Tibial artery (tissue), 4 donors: ENCODE measurements at regions not wholly inside any gene's neighbourhood (a gene's known extent, or its start where the extent isn't known, plus 50 kb on each side); places are given as distances from the start of the nearest gene placed in this dataset.
A peak's percentile ranks its signal among the peaks of the same experiment; 100 is the strongest.

ENCODE experiments used
- DNase-seq, 2 donors: peaks; one replicate each; pipeline ENCODE4 v3.0.0-alpha.2; 2019
- H3K27ac ChIP-seq, 2 donors: fragments of 200-600 bp; sonication (generic) in 1 of 2; 1 replicate in 1 of 2; 2 replicates in 1 of 2; pipeline ENCODE4 v1.5.1; 2018 to 2019; ENCODE audit warnings: mild to moderate bottlenecking in 1 of 2
- H3K27me3 ChIP-seq, 2 donors: fragments of 200-600 bp; sonication (generic) in 1 of 2; one replicate each; pipeline versions ENCODE4 v1.5.1 to v1.6.0; 2016 to 2019
- H3K36me3 ChIP-seq, 3 donors: fragments of 200-600 bp; sonication (generic) in 2 of 3; one replicate each; pipeline ENCODE4 v1.5.1; 2016 to 2019; ENCODE audit warnings: mild to moderate bottlenecking in 2 of 3
- H3K4me1 ChIP-seq, 4 donors: fragments of 200-600 bp; sonication (generic) in 2 of 4; 1 replicate in 3 of 4; 2 replicates in 1 of 4; pipeline ENCODE4 v1.5.1; 2016 to 2019
- H3K4me3 ChIP-seq, 2 donors: fragments of 200-600 bp; sonication (generic) in 1 of 2; 1 replicate in 1 of 2; 2 replicates in 1 of 2; pipeline ENCODE4 v1.5.1; 2018 to 2019; ENCODE audit warnings: mild to moderate bottlenecking in 2 of 2
- H3K9me3 ChIP-seq, 3 donors: fragments of 200-600 bp; sonication (generic) in 1 of 3; one replicate each; pipeline ENCODE4 v1.5.1; 2016 to 2019
- intact Hi-C: fragments of 100-400 bp; cut with DNase I; formaldehyde crosslinking; loops from one replicate; pipeline ENCODE4 v1.15.0; 2023; ENCODE audit warnings: low total_unique reads
- TF ChIP-seq, protein P1 (sequence below), 2 experiments: fragments of 200-600 bp in 1 of 2; fragments of 450-650 bp in 1 of 2; IDR thresholded peaks; one replicate each; pipeline ENCODE4 v1.5.1; 2017 to 2019; ENCODE audit warnings: antibody characterized with exemption in 2 of 2, mild to moderate bottlenecking in 1 of 2, moderate library complexity in 1 of 2

DNA sequence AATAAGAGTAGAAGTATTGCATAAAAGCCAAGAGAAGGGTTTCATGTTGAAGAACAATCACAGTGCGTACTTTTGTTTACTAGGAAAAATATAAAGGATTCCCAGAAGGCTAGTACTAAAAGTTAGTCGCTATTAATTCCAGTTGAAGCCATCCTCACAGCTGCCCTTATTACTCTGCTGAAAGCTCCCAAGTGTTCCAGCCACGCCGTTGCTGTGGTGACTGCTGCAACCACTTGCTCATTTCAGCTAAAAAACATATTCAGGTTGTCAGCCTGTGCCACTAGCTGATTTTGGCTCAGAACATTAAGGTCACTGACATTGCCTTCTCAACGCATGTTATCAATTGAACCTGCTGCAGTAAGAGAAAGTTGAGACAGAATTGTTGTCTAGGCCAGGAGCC lies 87.1 kb upstream of the FNDC3A start:
- TF ChIP-seq, protein P1, sequence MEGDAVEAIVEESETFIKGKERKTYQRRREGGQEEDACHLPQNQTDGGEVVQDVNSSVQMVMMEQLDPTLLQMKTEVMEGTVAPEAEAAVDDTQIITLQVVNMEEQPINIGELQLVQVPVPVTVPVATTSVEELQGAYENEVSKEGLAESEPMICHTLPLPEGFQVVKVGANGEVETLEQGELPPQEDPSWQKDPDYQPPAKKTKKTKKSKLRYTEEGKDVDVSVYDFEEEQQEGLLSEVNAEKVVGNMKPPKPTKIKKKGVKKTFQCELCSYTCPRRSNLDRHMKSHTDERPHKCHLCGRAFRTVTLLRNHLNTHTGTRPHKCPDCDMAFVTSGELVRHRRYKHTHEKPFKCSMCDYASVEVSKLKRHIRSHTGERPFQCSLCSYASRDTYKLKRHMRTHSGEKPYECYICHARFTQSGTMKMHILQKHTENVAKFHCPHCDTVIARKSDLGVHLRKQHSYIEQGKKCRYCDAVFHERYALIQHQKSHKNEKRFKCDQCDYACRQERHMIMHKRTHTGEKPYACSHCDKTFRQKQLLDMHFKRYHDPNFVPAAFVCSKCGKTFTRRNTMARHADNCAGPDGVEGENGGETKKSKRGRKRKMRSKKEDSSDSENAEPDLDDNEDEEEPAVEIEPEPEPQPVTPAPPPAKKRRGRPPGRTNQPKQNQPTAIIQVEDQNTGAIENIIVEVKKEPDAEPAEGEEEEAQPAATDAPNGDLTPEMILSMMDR (IDR thresholded peaks at IDR 0.05) = no peak
- H3K9me3 ChIP-seq = no peaks in the 10 kb centered on the region
- H3K27ac ChIP-seq = no peak overlapping the region
- intact Hi-C loops = no loop called here
- no peak overlapping the region for H3K4me3 ChIP-seq
- no peak for DNase-seq
- peaks cover 0 to 36% (median 13%) of the 10 kb centered on the region in 4 donors for H3K4me1 ChIP-seq
- H3K27me3 ChIP-seq = no peaks in the 10 kb centered on the region
- no peaks in the 10 kb centered on the region for H3K36me3 ChIP-seq

DNA sequence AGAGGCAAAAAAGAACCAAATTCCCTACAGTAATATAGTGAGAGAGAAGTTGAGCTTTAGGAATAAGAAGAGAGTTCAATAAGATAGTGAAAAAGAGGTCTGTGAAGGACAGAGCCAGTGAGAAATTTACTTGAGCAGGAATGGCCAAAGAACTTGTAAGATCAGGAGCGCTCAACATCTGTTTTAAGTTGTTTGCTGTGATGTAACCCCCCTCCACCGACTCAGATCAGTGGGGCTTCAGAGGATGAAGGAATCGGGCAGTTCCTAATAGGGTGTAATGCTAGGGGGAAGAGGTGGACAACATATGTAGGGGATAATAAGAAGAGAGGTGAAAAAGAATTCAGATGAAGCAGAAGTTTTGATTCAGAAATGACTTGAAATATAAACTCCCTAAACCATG lies 85.3 kb upstream of the FNDC3A start:
- no peak overlapping the region for H3K4me3 ChIP-seq
- TF ChIP-seq, protein P1 (IDR thresholded peaks at IDR 0.05) = no peak
- no peak for DNase-seq
- intact Hi-C loops = no loop called here
- no peaks in the 10 kb centered on the region for H3K27me3 ChIP-seq
- H3K4me1 ChIP-seq = peaks cover 0 to 20% (median 5%) of the 10 kb centered on the region in 4 donors
- H3K9me3 ChIP-seq = no peaks in the 10 kb centered on the region
- no peaks in the 10 kb centered on the region for H3K36me3 ChIP-seq
- H3K27ac ChIP-seq = no peak overlapping the region

DNA sequence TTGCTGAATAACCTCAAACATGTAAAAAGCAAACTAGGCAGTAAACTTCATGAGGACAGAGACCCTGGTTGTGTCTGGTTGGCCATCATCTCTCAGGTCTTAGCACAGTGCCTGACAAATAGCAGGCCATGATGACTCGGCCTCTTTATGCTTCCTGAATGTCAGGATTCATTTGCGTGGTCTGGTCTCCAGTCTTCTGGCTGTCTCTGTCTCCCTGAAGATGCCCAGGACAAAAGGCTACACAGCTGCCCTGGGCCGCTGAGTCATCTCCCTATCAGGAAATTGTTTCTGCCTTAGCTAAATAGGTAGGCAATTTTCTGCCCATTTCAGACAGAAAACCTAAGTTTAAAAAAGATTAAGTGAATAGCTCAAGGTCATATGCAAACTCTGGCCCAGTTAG lies 84.1 kb upstream of the FNDC3A start:
- DNase-seq = no peak
- Histone ChIP-seq H3K4me3 (no peak overlapping the region), H3K9me3 (no peaks in the 10 kb centered on the region), H3K27me3 (no peaks in the 10 kb centered on the region), H3K4me1 (peaks cover 0 to 20% (median 5%) of the 10 kb centered on the region in 4 donors), H3K36me3 (no peaks in the 10 kb centered on the region), H3K27ac (peak overlapping the region; percentile 15 to 52)
- intact Hi-C loops = no loop called here
- TF ChIP-seq, protein P1 (IDR thresholded peaks at IDR 0.05) = no peak

DNA sequence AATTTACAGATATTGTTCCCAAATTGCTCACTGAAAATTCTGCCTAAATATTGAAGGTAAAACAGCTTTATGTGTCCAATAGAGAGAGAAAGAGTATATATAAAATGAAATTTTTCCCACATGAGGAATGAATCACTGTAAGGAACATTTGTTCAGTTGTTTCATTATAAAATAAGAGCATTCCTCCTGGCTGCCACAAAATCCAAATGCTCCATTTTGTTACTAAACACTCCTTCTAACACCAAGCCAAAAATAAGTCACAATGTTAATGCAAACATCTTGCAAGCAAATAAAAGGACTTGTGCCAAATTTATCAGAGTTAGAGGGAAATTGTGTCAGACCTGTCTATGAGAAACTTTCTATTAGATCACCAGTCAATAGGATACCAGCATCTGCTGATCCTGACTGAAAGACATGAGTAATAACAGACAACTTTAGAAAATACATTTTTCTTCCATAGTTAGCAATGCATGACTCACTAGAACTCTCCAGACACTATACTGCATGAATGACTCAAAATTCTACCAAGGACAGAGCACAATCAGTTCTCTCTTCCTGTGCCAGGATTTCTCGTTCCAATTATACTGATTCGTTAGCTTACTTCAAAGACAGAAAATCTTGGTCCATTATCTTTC lies 83.5 kb upstream of the FNDC3A start:
- DNase-seq = no peak

DNA sequence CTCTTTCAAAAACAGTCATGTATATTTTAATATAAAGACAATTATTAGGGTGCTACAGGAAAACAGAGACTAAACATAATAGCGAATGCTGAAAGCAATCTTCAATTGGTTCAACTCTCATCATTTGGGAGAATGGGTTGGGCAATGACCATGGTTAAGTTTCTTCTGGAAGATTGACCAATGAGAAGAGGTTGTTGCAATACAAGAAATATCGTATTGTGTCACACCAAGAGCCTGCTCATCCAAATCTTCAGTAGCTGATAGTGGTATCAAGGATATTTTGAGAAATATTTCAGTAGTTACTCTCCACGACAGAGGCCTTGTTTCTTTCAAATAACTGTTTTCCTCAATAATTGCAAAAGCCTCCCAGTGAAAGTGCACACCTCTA lies 83.0 kb upstream of the FNDC3A start:
- H3K9me3 ChIP-seq = no peaks in the 10 kb centered on the region
- H3K27me3 ChIP-seq = no peaks in the 10 kb centered on the region
- intact Hi-C loops = no loop called here
- peaks cover 0 to 20% (median 5%) of the 10 kb centered on the region in 4 donors for H3K4me1 ChIP-seq
- TF ChIP-seq, protein P1 (IDR thresholded peaks at IDR 0.05) = no peak
- no peak overlapping the region for H3K4me3 ChIP-seq
- no peak for DNase-seq
- no peak overlapping the region for H3K27ac ChIP-seq
- H3K36me3 ChIP-seq = no peaks in the 10 kb centered on the region

More for the DNA sequence above, 83.5 kb upstream of the FNDC3A start:
- Histone ChIP-seq H3K4me1 (peaks cover 0 to 20% (median 5%) of the 10 kb centered on the region in 4 donors), H3K27ac (peak overlapping the region; percentile 15 to 52), H3K9me3 (no peaks in the 10 kb centered on the region), H3K27me3 (no peaks in the 10 kb centered on the region), H3K4me3 (no peak overlapping the region), H3K36me3 (no peaks in the 10 kb centered on the region)
- TF ChIP-seq, protein P1 (IDR thresholded peaks at IDR 0.05) = no peak
- intact Hi-C loops = no loop called here
